Forelimb muscle (tissue), 1 donor: ENCODE measurements at regions not wholly inside any gene's neighbourhood (a gene's known extent, or its start where the extent isn't known, plus 50 kb on each side); places are given as distances from the start of the nearest gene placed in this dataset.

Experiments used
- DNase-seq: peaks from one replicate; pipeline ENCODE4 v3.0.0-alpha.2; 2013; ENCODE audit warnings: low read depth

DNA sequence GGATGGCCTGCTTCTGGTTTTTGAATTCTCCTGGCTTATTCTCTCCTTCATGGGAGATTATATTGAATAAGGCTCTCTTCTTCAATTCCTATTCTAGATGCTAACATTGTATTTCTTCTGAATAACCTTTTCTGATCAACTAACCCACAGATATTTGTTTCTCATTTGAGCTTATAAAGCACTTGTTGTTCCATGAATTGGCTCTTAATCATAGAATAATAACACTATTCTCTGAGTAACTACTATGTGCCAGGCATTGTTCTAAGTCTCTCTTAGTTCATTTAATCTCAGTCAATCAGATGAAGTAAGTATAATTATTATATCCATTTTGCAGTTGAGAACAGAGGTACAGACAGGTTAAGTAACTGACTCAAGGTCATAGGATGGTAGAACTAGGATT lies 136.3 kb upstream of the MLIP start:
- DNase-seq: no peak

- no peak for DNase-seq
Measured at GRCh38 chr6:53975941-53976615, 135.2 kb upstream of the MLIP start.

DNA sequence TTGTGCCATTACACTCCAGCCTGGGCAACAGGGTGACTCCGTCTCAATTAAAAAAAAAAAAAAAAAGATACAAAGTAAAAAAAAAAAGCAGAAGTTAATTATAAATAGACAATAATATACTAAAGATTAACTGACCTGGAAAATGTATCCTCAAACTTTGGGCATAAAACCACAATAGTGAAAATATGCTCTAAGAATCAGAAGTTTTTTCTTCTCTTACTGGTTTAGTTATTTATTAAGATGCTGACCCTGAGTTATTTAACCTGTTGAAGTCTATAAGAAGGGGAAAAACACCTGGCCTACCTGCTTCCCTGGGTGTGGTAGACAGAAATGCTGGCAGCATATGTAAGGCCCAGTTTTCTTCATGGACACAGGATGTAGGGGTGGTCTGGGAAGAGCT lies 133.7 kb upstream of the MLIP start:
- no peak for DNase-seq

GRCh38 chr6:53979468-53980067 lies 131.7 kb upstream of the MLIP start:
- no peak for DNase-seq

DNA sequence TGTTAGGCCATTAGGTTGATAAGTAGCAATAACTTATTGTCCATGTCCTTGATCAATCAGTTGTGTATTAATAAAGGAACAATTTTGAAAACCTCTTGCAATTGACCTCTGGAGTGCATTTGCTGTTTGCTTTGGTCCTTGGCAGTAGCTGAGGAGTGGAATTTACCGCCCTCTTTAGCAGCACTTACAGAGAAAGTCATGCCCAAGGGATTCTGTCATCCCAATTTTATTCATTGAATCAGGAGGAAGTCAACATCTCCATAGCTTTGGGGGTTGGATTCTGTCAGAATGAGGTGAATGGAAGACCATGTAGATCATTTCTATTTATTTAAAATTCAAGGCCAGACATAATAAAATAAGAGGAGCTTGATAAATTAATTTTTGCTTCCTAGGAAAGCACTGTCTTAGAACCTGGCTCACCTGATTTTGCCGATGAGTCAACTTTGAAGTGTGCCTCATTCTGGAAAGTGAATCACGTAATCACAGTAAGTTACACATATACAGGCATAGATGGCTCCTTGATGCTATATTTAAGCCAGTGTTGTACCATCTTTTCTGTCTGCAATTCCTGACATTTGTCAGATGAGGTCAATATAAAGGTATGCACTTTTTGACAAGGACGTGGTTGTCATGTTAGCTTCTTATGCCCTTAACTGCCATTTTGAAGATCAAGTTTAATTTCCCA lies 128.7 kb upstream of the MLIP start:
- no peak for DNase-seq

- no peak for DNase-seq
Measured at GRCh38 chr6:53983301-53983700, 127.9 kb upstream of the MLIP start.

- DNase-seq: no peak
Measured at GRCh38 chr6:53984163-53984562, 127.1 kb upstream of the MLIP start.

DNA sequence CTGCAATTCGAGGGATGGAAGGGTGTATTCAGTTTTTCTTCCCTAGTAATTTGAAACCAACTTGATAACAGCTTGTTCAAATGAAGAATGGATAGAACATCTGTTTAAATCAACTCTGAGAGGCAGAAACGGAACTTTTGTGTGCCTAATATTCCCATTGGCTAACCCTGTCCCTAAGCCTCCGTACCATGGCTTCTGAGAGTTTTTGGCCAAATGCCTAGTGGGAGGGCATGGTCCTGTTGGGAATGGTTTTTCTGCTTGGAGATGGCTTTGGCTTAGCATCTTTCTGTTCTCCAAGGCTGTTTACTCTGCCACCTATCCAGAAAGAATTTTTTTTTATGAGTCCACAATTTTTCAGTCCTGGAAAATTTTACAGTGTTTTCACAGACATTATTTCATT lies 126.7 kb upstream of the MLIP start:
- no peak for DNase-seq

GRCh38 chr6:53985366-53985765 lies 125.9 kb upstream of the MLIP start:
- DNase-seq: no peak

DNA sequence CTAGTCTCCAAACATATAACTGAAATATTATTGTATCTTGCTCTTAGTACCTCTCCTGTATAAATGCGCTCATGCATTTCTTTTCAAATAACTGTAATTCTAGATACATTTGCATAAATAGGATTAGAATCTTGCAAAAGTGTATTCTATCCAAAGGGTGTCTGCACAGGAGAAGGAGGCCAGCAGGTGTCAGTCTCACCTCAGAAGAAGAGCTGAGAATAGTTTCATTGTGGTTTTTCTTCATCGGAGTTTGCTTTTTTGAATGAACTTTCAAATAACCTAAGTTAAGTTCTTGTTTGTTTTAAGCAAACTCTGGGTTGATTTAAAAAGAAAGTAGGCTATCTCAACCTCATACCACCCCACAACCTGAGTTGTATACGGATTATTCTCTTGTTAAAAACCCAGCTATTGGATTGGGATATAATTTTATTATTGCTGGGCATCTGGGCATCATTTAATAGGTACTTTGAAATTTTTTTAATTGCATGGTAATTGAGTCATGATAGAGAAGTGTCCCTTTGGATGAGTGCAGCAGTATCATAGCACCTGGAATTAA lies 125.0 kb upstream of the MLIP start:
- DNase-seq: no peak

- DNase-seq: no peak
Measured at GRCh38 chr6:53986721-53987521, 124.3 kb upstream of the MLIP start.

DNA sequence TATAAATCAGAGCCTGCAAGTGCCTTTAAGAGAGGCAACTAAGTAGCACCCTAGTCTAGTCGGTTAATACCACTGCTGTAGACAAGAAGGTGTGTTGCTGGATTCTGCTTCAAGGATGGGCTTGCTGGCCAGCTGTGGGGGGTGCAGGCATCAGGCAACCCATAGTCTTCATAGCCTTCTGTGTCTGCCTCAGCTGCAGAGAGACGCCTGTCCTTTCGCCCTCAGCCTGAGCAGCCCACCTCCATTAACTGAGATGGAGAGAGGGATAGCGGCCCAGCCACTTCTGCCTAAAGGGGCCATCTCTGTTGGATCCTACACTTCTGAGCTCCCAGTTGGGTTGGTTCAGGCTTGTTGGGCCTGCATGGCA lies 123.7 kb upstream of the MLIP start:
- no peak for DNase-seq

- DNase-seq: no peak
Measured at GRCh38 chr6:53989504-53989903, 121.7 kb upstream of the MLIP start.

DNA sequence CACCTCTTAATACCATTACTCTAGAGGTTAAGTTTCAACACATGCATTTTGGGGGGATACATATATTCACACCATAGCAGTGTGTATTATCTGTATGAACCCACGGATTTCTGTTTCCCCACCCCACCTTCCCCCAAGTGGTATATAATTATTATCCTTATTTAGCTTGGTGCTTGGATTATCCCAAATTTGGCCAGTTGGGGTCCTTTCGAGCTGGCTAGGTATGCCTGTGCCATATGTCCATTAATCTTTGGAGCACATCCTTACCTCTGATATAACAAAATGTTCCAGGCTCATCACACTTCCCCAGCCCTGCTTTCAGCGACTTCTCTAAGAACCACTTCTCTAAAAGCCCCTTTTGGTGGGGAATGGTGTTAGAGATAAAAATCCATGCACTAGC lies 118.7 kb upstream of the MLIP start:
- DNase-seq: no peak

DNA sequence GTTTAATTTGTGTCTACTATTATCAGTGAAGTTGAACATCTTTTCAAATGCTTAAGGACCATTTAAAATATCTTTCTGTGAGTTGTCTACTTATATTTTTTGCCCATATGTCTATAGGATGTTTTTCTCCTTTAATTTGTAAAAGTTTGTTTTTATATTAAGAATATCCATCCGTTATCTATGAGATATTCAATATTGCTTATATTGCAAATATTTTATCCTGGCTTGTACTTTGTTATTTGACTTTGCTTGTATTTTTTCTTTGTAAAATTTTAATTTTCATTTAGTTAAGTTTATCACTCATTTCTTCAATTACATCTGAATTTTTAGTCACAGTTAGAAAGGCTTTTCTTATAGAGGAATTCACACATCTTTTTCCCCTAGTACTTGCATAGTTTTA lies 117.0 kb upstream of the MLIP start:
- DNase-seq: no peak

- DNase-seq: no peak
Measured at GRCh38 chr6:53995935-53996334, 115.3 kb upstream of the MLIP start.

DNA sequence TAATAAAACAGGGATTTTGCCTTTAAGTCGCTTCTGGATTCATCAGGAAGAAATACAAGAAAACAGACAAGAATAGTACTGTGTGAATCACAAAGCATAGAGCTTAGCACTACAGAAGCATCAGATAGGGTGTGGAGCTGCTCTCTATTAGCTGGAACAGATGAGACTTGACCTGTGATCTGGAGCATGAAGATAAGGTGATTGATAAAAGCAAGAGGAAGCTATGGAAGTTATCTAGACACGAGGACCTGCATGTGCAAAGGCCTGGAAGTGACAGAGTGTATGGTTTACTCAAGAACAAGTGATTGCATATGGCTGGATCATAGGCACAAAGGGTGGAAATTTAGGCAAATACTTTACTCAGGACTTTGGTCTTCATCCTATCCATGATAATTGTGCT lies 112.9 kb upstream of the MLIP start:
- no peak for DNase-seq

DNA sequence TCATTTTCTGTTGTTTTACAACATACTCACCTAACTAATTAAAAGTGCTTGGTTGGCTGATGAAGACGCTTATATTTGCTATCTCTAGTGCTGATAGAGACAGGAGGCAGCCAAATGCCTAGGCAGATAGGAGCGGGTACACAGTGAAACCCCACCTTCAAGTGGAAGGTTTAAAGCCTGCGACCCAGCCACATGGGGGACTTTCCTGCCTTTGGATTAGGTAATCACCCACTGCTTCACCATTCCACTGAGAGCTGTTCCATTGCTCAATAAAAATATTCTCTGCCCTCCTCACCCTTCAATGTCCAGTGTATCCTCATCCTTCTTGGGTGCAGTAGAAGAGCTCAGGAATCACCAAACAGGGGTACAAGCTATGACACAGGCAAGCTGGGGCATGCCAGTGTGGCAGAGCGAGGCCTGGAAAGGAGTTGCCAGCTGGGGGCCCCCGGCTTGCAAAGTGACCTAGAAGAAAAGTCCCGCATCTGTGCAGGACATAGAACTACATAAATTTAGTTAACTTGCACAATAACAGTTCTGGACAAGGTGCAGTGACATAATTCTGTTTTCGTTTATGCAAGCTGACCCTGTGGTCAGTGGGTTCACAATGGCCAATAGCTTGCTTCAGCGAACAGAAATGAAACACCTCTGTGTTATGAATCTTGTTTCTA lies 112.0 kb upstream of the MLIP start:
- DNase-seq: no peak

DNA sequence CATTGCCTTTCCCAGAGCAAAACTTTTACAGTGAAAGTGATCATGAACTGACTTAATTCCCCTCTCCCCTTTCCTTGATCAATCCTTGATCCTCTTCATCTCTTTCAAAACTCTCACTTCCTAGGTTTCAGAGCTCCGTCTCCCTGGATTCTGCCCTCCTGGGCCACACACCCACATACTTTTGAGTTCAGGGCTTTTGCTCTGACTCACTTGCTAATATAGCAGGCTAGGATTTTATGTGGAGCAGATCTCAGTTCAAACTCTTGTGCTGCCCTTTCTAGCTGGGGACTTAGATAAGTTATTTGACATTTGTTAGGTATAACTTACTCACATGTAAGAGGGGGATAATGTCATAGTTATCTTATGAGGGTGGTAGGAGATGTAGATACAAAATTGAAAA lies 109.1 kb upstream of the MLIP start:
- DNase-seq: no peak

- no peak for DNase-seq
Measured at GRCh38 chr6:54003316-54003715, 107.9 kb upstream of the MLIP start.

GRCh38 chr6:54008589-54008988 lies 102.7 kb upstream of the MLIP start:
- no peak for DNase-seq
